HPDE6-E6E7 (cell line): ENCODE measurements at regions not wholly inside any gene's neighbourhood (a gene's known extent, or its start where the extent isn't known, plus 50 kb on each side); places are given as distances from the start of the nearest gene placed in this dataset.
A peak's percentile ranks its signal among the peaks of the same experiment; 100 is the strongest.
"Not testable (repeated sequence)": the region's sequence is repeated elsewhere in the genome, so short reads cannot be mapped to it uniquely, and the experiment has no call there.

Experiments used
- DNase-seq: peaks from one replicate; pipeline ENCODE4 v3.0.0; 2011; ENCODE audit warnings: missing footprints; ENCODE audit errors: extremely low spot score

DNA sequence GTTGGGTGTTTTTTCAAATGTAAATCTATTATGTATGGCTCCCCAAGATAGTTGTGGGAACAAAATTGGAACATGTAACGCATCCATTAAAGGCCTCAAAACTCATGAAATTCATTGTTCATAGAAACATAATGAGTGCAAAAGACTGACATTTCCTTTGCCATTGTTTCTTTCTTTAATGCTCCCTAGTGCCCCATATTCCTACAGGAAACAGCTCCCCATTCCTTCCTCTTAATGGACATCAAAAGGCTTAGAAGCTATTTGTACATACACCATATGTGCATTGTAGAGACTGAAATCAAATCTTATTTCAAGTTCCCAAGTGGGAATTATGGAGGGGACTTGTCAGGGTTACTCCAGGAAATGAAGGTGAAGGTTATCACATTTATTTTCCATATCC lies 139.1 kb downstream of the AHR start:
- no peak for DNase-seq

DNA sequence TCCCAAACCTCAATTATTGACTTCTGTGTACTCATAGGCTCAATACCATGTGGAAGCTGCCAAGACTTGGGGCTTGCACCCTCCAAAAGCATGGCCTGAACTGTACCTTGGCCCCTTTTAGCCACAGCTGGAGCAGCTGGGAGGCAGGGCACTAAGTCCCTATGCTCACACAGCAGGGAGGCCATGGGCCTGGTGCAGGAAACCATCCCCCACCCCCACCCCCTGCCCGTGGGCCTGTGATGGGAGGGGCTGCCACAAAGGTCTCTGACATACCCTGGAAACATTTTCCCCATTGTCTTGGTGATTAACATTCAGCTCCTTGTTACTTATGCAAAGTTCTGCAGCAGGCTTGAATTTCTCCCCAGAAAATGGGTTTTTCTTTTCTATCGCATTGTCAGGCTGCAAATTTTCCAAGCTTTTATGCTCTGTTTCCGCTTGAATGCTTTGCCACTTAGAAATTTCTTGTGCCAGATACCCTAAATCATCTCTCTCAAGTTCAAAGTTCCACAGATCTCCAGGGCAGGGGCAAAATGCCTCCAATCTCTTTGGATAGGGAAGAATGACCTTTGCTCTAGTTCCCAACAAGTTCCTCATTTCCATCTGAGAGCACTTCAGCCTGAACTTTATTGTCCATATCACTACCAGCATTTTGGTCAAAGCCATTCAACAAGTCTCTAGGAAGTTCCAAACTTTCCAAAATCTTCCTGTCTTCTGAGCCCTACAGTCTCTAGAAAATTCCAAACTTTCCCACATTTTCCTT lies 141.8 kb downstream of the AHR start:
- not testable (repeated sequence) for DNase-seq

DNA sequence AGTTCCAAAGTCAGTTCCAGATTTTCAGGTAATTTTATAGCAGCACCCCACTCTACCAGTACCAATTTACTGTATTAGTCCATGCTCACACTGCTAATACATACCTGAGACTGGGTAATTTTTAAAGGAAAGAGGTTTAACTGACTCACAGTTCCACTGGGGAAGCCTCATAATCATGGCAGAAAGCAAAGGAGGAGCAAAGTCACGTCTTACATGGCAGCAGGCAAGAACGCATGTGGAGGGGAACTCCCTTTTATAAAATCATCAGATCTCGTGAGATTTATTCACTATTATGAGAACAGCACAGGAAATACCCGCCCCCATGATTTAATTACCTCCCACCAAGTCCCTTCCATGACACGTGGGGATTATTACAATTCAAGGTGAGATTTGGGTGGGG lies 142.4 kb downstream of the AHR start:
- no peak for DNase-seq

DNA sequence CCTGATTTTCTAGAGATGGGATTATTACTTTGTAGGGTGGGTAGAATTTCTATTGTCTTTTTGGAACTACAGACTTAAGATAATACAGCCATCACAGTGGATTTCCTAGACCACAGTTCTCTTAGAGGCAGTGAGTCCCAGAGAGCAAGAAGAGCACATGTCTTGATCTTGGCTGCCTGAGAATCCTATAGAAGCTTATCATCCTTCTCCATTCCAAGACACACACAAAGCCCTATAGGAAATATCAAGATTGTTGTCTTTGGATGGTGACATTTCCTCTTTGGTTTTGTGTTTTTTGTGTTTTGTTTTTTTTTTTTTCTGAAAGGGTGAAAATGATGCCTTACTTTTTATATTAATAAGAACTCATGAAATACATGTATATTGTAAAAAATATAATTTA lies 143.1 kb downstream of the AHR start:
- DNase-seq: no peak

DNA sequence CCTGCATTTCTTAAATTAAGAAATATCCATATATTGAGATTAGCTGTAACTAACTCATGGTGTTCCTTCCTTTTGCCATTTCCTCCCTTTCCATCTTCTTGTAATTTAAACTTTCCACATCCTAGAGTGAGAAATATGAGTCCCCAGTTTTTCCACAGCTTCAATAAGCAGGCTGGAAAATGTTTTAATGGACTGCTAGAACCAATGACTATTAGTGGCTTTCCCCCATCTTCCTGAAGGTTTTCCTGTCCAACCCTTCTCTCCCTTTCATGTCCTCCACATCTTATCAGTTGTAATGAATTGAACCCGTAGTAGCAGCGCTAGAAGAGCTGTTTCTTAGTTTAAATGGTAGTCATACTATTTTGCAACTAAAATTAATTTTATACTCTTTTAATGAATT lies 145.7 kb downstream of the AHR start:
- no peak for DNase-seq

DNA sequence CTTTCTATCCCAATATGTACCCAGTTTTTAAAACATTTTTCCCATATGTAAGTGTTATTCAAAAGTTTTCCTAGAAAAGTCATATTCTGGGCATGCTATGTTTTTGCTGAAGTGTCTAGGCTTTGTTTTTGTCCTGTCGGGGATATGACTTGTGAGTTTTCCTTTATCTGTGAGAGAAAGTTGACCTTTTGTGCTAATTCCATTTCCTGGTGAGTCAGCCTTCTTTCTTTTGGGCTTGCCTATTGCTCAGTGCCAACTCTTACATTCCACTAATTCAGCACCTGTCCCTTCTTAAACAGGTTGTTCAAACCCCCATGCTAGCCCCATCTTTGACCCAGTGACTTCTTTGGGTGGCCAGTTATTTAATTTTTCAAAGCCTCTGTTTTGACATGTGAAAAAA lies 146.2 kb downstream of the AHR start:
- peak; percentile 61 for DNase-seq

DNA sequence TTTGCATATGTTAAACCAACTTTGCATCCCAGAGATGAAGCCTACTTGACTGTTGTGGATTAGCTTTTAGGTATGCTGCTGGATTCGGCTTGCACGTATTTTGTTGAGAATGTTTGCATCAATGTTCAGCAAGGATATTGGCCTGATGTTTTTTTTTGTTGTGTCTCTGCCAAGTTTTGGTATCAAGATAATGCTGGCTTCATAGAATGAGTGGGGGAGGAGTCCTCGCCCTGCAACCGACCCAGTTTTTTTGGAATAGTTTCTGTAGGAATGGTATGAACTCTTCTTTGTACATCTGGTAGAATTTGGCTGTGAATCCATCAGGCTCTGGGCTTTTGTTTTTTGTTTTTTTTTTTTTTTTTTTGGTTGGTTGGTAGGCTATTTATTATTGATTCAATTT lies 147.9 kb downstream of the AHR start:
- no peak for DNase-seq

DNA sequence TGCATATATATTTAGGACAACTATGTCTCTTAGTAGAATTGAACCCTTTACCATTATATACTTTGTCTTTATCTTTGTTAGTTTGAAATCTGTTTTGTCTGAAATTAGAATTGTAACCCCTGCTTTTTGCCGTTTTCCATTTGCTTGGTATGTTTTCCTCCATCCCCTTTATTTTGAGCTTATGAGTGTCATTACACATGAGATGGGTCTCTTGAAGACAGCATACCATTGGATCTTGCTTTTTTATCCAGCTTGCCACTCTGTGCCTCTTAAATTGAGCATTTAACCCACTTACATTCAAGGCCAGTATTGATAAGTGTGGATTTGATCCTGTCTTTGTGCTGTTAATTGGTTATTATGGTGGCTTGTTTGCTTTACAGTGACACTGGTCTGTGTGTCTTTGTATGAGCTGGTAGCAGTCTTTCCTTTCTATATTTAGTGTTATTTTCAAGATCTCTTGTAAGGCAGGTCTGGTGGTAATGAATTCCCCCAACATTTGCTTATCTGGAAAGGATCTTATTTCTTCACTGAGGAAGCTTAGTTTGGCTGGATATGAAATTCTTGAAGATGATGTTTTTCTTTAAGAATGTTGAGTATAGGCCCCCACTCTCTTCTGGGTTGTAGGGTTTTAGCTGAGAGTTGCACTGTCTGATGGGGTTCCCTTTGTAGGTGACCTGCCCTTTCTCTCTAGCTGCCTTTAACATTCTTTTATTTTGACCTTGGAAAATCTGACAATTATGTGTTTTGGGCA lies 149.5 kb downstream of the AHR start:
- DNase-seq: no peak

DNA sequence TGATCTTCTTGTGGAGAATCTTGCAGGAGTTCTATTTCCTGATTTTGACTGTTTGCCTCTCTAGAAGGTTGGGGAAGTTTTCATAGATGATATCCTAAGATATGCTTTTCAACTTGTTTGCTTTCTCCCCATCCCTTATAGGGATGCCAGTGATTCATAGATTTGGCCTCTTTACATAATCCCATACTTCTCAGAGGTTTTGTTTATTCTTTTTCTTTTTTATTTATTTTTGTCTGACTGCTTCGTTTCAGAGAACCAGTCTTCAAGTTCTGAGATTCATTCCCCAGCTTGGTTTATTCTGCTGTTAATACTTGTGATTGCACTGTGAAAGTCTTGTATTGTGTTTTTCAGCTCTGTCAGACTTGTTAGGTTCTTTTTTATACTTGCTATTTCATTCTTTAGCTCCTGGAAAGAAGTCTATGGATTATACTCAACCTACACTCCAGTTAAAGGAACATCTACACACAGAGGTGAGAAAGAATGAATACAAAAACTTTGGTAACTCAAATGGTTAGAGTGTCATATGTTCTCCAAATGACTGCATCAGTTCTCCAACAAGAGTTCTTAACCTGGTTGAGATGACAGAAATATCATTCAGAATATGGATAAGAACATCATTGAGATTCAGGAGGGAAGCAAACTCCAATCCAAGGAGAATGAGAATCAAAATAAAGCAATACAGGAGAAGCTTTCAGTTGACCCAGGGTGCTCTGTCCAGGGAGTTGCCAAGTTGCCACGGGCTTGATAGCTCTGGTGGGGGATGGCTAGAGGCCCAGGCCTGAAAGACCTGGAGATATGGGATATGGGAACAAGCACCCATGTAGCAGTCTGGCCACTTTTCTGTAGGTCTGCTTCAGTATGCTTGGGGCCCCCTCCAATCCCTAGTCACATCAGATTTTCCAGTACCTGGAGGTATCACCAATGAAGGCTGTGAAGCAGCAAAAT lies 150.3 kb downstream of the AHR start:
- DNase-seq: no peak

DNA sequence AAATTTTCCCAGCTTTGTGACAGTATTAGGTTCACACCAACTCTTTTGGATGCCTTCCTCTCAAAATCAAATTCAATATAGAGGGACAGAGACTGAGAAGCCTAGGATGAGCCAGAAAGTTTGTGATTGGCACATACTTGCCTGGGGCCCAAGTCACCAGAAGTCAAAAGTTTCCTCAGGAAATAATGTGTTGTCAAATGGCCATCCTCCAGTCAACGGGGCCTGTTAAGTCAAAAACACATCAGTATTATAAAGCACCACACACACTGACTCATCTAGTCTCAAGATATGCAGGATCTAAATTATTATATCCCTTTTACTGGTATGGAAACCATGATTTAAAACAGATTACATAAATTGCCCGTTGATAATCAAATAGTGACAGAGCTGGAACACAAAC lies 158.1 kb downstream of the AHR start:
- no peak for DNase-seq

DNA sequence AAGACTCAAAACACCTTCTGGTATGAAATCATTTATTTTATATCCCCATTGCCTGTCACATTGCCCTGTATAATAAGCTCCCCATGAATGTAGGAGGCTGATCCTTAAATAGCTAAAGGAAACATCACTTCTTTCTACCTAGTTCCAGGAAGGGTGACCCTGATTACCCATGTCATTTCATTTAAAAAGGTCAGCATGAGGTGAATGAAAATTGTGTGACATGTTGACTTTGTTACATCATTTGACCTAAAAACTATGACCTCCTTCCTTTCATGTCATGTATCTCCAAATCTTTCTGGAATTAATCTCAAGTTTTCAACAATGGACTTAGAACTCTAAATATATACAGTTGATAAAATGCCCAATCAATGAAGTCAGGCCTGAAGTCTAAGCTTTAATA lies 161.5 kb downstream of the AHR start:
- no peak for DNase-seq

DNA sequence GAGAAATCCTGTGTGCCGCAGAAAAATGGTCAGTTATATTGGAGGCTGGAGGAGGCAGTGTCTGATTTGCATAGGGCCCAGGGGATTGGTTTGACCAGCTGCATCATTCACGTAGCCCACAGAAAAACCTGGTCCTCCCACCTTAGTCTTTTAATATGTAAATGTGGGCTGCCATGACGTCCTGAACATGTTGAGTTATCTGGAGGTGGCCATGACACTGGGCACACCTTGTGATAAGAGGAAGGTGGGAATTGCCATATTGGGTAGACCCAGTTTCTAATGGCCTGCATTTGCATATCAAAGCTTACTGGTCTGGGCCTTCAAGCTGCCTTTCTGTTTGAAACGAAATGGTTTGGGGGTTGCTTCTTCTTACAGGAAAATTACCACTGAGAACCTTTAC lies 162.2 kb downstream of the AHR start:
- no peak for DNase-seq

DNA sequence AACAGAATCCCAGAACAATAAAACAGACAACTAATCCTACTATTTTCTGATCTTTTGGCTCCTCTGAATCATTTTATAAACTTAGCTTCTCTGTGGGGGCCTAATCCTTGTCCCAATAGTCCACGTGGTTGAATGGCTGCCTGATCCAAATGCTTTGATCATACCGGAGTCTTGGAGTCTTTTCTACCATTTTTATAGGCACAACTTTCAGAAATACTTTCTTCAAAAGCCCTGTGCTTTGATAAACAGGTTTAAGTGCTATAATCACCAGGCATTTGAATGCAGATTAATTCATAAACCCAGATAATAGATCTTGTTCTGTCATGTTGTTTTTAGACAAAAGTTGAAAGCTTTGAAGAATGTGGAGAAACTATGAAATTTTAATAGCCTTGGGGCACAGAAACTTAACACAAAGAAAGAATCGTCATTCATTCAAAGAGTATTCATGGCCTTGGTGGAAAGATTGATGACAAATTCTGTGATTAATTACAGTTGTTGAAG lies 163.7 kb downstream of the AHR start:
- peak; percentile 15 for DNase-seq

DNA sequence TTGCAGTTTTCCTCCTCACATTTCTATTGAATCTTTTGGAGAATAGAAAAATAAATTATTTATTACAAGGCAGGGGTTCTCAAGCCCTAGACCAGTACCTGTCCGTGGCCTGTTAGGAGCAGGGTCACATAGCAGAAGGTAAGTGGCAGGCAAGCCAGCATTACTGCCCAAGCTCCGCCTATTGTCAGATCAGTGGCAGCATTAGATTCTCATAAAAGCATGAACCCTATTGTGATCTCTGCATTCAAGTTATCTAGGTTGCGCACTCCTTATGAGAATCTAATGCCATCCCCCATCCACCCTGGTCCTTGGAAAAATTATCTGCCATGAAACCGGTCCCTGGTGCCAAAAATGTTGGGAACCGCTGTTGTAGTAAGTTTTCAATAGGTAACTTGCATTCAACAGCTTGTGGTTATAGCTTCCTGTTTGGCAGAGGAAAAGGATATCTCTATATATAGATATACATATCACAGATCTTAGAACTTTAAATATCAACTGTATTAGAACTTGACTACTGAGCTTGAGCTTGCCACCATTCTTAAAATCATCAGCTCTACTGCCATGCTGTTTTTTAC lies 165.1 kb downstream of the AHR start:
- DNase-seq: no peak

DNA sequence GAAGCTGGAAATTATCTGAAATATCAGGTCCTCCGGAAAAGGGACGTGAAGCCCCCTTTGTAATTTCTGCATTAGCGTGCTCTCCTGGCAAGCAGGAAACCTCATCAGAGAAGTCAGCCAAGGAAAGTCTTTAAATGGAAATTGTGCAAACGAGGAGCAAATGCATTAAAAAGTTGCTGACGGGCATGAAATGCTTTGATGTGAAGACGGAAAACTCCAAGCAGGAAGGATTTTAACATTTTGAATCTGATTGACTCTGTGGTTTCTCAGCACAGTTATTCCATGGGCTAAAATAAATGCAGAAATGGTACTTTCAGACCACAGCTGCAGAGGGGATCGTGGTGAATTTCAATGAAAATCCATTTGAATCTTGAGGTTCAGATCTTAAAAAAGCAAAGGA lies 167.8 kb downstream of the AHR start:
- DNase-seq: no peak

DNA sequence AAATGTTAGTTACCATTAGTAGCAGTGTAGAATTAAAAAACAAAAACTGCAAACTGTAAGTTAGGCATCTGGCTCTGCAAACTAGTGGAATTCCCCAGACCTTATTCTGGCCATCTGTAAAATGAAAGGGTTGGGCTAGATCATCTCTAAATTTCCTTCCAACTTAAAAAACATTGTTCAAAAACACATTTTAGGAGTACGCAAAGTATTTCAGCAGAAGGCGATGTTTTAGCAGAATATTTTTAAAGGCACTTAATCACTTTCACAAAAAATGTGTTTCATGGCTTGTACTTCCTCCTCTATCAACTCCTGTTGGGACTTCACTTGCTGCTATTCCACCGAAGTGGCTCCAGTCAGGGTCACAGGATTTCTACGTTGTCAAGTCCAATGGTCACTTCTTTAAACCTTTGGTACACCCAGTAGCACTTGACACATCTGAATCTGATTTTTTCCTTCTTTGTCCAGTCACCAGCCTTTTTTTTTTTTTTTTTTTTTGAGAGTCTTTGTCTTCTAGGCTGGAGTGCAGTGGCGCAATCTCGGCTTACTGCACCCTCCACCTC lies 169.0 kb downstream of the AHR start:
- no peak for DNase-seq

DNA sequence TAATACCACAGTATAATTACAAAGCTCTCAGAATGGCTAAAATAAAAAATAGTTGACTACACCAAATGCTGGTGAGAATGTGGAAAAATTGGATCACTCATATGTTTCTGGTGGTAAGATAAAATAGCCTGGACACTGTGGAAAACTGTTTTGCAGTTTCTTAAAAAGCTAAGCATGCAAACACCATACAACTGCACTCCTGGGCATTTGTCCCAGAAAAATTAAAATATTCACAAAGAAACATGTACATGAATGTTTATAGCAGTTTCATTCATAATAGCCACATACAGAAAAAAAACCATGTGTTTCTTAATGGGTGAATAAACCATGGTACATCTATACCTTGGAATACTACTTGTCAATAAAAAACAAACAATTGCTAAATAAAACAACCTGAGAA lies 172.9 kb downstream of the AHR start:
- no peak for DNase-seq

DNA sequence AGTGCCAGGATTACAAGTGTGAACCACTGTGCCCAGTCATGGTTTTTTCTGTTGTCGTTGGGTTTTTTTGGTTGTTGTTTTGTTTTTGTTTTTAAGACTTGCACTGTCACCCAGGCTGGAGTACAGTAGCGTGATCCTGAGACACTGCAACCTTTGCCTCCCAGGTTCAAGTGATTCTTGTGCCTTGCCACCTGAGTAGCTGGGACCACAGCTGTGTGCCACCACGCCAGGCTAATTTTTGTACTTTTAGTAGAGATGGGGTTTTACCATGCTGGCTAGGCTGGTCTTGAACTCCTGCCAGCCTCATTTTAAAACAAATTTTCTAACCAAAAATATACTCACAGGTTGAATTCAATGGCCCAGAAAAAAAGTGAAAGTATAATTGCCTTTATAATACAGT lies 174.1 kb downstream of the AHR start:
- DNase-seq: no peak

DNA sequence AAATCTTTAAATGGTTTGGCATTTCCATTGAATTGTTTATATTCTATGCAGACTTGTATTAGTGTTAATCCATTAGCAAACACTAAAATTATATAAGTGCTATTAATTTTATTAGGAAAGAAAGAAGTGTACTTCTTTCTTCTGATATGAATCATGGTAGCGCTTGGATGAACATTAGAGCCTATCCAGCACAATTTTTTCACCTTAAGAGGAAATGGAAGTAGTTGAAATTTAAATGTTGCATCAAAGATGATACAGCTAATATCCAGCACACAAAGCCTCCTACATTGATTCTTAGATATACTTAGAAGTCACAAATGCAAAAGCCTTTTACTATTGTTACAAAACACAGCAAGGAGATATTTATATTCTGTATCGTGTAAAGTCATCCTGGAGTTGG lies 174.5 kb downstream of the AHR start:
- no peak for DNase-seq

DNA sequence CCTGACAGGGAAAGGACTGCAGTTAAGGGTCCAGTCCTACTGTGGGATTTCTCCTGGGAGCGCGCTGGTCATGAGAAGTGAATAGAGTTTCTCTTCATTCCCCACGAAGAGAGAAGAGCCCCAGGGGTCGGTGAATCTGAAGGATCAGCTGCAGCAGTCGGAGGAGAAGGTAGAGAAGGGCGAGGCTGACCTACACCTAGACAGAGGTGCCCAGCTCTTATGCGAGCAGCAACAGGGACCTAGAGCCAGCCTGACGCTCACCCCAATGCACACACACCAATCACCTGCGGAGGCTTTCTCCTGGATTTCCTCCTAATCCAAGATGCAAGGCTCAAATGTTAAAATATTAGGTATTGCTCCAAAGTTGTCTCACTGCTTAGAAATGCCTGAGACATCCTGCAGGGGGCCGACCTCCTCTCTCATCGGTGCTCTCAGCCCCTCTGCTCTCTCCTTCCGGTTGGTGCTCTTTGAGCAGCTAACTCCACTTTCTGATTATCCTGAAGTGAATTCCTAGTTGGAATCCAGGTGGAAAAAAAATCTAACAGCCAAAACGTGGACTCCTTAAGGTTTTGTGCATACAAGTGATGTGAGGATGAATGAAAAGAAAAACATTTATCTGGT lies 176.4 kb downstream of the AHR start:
- DNase-seq: no peak

DNA sequence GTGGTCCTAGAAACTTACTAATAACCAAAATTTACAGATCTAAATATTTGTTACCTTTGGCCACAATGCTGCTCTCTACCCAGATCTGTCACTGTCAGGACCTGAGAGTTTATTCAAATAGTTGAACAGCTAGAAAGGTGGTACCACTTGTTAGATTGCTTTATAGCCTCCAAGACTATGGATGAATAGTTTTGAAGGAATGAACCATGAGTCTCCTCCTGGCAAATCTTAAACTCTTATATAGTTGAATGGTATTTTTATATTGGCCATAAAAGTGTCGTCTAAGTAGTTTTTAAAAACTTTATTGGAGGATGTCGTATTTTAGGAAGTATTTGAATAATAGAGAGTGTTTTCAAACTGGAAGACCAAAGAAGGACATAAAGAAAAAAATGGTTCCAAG lies 178.7 kb downstream of the AHR start:
- no peak for DNase-seq
